ENCODE measurements at regions not wholly inside any gene's neighbourhood (a gene's known extent, or its start where the extent isn't known, plus 50 kb on each side); places are given as distances from the start of the nearest gene placed in this dataset.

- no peak for TF ChIP-seq CHD7 (IDR thresholded peaks at IDR 0.05; ENCODE audit: insufficient replicate concordance, low read length)
- TF ChIP-seq SP4 (IDR thresholded peaks at IDR 0.05; ENCODE audit: low read length), result no peak
- TF ChIP-seq CHD1 (IDR thresholded peaks at IDR 0.05; ENCODE audit: low read depth, low read length), result no peak
- TF ChIP-seq EP300 (IDR thresholded peaks at IDR 0.05; ENCODE audit: borderline replicate concordance in 1 of 2, low read depth in 2 of 2, low read length in 2 of 2), result no peak
Observed at GRCh38 chr11:10952872-10953271, 95.0 kb upstream of the ZBED5 start (continued).

All from H1 (cell line).